ENCODE measurements at regions not wholly inside any gene's neighbourhood (a gene's known extent, or its start where the extent isn't known, plus 50 kb on each side); places are given as distances from the start of the nearest gene placed in this dataset.

DNA sequence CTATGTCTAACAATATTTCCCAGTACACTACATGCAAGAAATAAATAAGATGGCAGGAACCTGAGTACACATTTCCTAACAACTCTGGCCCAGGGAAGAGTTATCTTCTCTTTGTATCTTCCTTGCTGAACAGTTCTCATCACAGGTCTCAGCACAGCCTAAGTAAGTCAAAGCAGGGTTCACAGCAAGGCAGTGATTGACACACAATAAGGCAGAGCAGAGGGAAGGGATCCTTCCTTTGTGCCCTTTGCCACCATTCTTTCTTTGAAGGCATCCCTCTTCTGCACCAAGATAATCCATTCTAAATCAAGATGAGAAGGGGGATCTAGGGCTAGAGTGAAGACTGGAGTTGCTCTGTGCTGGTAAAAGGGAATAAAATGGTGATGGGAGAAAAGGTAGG is 73.4 kb upstream of the TRPC4 start:
- Histone ChIP-seq H3K27me3 (no peaks in the 10 kb centered on the region), H3K27ac (no peak overlapping the region), H3K36me3 (no peaks in the 10 kb centered on the region), H3K9me3 (no peaks in the 10 kb centered on the region), H3K4me1 (ENCODE audit: insufficient read depth) (no peaks in the 10 kb centered on the region), H3K4me3 (no peak overlapping the region)
- no peak for DNase-seq
- TF ChIP-seq CTCF (IDR thresholded peaks at IDR 0.05) = no peak
- no peak for TF ChIP-seq EP300 (IDR thresholded peaks at IDR 0.05)
- intact Hi-C loops (cut with DNase I) = no loop called here

- no peak overlapping the region for H3K27ac ChIP-seq
- H3K4me1 ChIP-seq (ENCODE audit: insufficient read depth) = no peaks in the 10 kb centered on the region
- no peak for DNase-seq
- H3K4me3 ChIP-seq = no peak overlapping the region
- no peaks in the 10 kb centered on the region for H3K27me3 ChIP-seq
- no peaks in the 10 kb centered on the region for H3K9me3 ChIP-seq
- WGBS, 3 donors = 78 to 88% (median 81%) methylated on average over 25 of the region's 25 CpGs
- intact Hi-C loops (cut with DNase I) = no loop called here
- TF ChIP-seq EP300 (IDR thresholded peaks at IDR 0.05) = no peak
- TF ChIP-seq CTCF (IDR thresholded peaks at IDR 0.05) = no peak
- no peak for TF ChIP-seq POLR2A (IDR thresholded peaks at IDR 0.05)
- no peaks in the 10 kb centered on the region for H3K36me3 ChIP-seq
These were observed 65.0 kb upstream of the TRPC4 start for GRCh38 chr13:37934339-37935191.

DNA sequence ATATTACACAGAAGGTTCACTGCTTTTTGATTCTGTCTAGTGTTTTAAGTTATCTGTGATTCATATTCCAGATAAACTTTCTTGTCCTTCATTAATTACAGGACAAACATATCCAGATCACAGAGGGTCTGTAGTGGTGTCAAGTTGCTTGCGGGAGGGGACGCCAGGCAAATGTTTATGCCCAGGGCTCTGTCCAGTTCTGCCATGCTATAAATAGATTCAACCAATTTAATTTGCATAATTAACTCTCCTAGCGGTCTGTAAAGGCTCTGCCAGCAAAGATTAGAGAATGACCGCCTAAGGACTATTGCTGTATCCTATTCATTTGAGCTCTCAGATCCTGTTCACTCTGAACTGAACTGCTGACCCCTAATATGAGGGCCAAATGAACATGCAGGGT is 59.7 kb upstream of the TRPC4 start:
- no peak for DNase-seq
- no peaks in the 10 kb centered on the region for H3K9me3 ChIP-seq
- WGBS, 3 donors = 83 to 84% (median 83%) methylated on average over 4 of the region's 4 CpGs
- H3K4me1 ChIP-seq (ENCODE audit: insufficient read depth) = no peaks in the 10 kb centered on the region
- TF ChIP-seq EP300 (IDR thresholded peaks at IDR 0.05) (no peak), POLR2A (IDR thresholded peaks at IDR 0.05) (no peak), CTCF (IDR thresholded peaks at IDR 0.05) (no peak)
- H3K4me3 ChIP-seq = no peak overlapping the region
- H3K27ac ChIP-seq = no peak overlapping the region
- H3K27me3 ChIP-seq = no peaks in the 10 kb centered on the region
- intact Hi-C loops (cut with DNase I) = no loop called here
- H3K36me3 ChIP-seq = no peaks in the 10 kb centered on the region

- no peak for TF ChIP-seq CTCF (IDR thresholded peaks at IDR 0.05)
- no peak for TF ChIP-seq EP300 (IDR thresholded peaks at IDR 0.05)
- no peak for TF ChIP-seq POLR2A (IDR thresholded peaks at IDR 0.05)
- WGBS, 3 donors = 69 to 80% (median 72%) methylated on average over 4 of the region's 4 CpGs
- Histone ChIP-seq H3K27ac (no peak overlapping the region), H3K36me3 (no peaks in the 10 kb centered on the region), H3K27me3 (no peaks in the 10 kb centered on the region), H3K9me3 (no peaks in the 10 kb centered on the region), H3K4me3 (no peak overlapping the region), H3K4me1 (ENCODE audit: insufficient read depth) (no peaks in the 10 kb centered on the region)
- intact Hi-C loops (cut with DNase I) = no loop called here
- no peak for DNase-seq
These were observed 58.0 kb upstream of the TRPC4 start for GRCh38 chr13:37927561-37927960.
